22Rv1 (cell line): ENCODE measurements at regions not wholly inside any gene's neighbourhood (a gene's known extent, or its start where the extent isn't known, plus 50 kb on each side); places are given as distances from the start of the nearest gene placed in this dataset.

ENCODE experiments used
- H3K27ac ChIP-seq: fragments of 450-650 bp; 2 replicates; pipeline ENCODE4 v1.5.1; 2017
- ZFX ChIP-seq: fragments of 450-650 bp; IDR thresholded peaks from 2 replicates; pipeline ENCODE4 v1.6.1; 2017; ENCODE audit warnings: antibody characterized with exemption, borderline replicate concordance
- TF ChIP-seq, protein P1 (sequence below): fragments of 450-650 bp; IDR thresholded peaks from 2 replicates; pipeline ENCODE4 v1.5.1; 2017; ENCODE audit warnings: mild to moderate bottlenecking

DNA sequence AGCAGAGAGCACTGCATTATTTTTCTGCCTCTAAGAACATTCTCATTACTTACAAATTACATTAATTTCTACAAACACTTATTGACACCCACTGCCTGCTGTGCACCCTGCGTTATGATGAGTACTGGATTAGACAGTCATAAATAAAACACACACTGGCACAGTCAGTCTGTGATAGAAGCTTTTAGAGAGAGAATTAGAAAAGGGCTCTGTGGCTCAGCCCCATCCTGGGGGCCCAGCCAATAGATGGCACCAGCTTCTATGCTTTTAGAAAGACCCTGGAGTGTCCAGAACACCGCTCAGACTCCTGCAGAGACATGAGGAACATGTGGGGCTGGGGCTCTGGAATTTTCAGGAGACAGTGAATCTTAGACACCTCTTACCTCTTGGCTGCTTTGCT is 61.0 kb upstream of the RAPGEF1 start:
- no peak for TF ChIP-seq ZFX
- TF ChIP-seq, protein P1, sequence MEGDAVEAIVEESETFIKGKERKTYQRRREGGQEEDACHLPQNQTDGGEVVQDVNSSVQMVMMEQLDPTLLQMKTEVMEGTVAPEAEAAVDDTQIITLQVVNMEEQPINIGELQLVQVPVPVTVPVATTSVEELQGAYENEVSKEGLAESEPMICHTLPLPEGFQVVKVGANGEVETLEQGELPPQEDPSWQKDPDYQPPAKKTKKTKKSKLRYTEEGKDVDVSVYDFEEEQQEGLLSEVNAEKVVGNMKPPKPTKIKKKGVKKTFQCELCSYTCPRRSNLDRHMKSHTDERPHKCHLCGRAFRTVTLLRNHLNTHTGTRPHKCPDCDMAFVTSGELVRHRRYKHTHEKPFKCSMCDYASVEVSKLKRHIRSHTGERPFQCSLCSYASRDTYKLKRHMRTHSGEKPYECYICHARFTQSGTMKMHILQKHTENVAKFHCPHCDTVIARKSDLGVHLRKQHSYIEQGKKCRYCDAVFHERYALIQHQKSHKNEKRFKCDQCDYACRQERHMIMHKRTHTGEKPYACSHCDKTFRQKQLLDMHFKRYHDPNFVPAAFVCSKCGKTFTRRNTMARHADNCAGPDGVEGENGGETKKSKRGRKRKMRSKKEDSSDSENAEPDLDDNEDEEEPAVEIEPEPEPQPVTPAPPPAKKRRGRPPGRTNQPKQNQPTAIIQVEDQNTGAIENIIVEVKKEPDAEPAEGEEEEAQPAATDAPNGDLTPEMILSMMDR, result no peak
- no peak overlapping the region for H3K27ac ChIP-seq

DNA sequence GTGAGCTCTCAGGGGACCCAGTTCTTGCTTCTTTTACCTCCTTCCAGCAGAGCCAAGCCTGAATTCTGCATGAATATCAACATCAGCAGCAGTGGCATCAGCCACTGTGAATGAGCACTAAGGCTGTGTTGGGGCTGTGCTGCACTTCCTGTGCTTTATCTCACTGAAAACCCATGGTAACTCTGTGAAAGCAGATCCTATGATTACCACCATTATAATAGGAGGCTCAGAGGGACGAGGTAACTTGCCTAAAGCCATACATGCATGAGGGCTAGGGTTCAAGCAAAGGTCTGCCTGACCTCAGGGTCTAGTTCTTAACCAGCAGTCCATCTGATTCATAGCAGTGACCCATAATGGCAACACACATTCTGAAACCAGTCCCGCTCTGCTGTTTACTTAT is 60.5 kb upstream of the RAPGEF1 start:
- TF ChIP-seq ZFX, result no peak
- TF ChIP-seq, protein P1, result no peak
- H3K27ac ChIP-seq, result no peak overlapping the region

DNA sequence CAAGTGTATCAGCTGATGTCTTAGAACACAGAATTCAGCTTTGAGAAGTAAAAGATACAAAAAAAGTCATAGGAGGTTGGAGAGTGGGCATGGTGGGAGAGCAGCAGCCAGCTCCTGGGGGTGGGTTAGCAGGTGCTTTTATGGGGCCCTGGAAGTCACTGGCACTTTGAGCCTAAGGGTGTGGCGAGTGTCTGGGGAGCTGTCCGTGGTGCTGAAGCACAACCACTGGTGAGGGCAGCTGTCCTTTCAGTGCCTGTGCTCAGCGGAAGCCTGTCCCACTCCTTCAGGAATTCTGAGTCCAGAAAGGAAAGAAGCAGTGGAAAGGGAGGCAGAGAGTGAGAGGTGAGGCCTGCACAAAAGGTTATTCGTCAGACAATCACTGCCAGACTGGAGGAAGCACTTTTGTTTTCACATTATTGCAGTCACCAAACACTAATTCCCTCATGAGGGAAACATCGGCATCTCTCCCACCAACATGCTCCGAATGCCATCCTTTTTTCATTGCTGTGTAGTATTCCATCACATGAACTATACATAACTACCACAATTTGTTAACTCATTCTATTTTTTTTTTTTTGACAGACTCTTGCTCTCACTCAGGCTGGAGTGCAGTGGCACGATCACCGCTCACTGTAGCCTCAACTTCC is 59.4 kb upstream of the RAPGEF1 start:
- H3K27ac ChIP-seq, result no peak overlapping the region
- TF ChIP-seq ZFX, result no peak
- TF ChIP-seq, protein P1, result no peak

DNA sequence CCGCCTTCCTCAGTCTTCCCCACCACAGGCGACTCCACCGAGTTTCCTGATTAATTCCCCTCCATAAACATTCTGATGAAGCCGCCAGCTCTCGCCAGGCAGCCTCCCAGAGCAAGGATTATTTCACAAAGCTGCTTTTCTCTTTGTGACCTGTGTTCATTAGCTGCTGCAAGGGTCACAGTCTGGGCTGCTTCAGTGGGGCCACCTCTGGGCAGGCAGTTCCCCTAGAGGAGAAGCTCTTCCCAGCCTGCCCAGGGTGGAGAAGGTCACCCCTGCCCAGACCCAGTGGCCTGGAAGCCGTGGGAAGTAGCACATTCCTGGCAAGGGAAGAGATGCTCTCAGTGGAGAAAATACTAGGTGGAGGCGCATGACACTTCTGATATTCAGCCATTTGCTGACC is 58.4 kb upstream of the RAPGEF1 start:
- no peak for TF ChIP-seq ZFX
- TF ChIP-seq, protein P1, result no peak
- no peak overlapping the region for H3K27ac ChIP-seq

DNA sequence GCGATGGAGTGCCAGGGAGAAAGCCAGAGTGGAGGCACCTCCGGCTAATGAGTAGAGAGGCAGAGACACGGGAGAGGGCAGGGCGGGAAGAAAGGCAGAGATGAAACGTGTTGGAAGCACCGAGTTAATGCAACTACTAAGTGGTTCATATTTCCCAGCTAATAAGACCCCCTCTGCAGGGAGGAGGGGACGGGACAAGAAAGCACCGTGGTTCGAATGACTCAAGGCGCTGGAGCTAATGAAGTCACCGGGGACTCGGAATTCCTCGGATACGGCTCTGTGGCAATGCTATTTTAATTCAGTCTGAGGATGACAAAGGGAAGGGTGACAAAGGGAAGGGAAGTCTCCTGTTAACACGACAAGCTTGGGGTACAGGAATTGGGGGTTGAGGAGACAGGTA is 54.5 kb upstream of the RAPGEF1 start:
- H3K27ac ChIP-seq, result no peak overlapping the region
- TF ChIP-seq, protein P1, result no peak
- TF ChIP-seq ZFX, result no peak

DNA sequence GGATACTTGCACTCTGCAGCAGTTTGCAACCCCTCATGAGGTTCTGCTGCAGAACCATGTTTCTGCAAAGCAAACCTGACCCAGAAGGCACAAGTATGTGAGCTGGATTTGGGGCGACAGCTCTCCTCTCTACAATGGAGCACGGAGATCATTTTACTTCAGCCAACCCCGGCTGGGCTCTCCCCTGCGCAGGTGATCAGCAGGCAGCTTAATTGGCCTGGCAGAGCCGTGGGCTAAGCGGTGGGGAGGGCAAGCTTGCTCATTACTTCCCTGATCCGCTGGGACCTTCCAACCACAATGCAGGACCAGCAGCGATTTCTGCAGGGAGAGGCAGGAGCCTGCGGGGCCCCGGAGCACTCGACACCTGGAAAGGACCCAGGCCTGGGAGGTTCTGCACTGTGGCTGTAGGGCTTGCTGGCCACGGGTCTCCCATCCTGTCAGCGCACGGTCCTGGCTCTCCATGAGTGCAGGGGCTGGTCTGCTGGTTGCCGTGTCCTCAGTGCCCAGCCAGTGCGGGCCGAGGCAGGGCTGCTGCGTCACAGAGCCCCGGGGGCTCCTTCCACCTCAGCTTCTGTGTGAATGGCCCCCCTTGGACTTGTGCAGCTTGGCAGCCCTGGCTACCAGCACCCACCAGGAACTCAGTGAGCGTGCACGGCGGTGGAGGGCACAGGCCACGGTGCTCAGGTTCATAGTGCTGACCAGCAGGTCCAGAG is 51.8 kb upstream of the RAPGEF1 start:
- H3K27ac ChIP-seq, result no peak overlapping the region
- TF ChIP-seq, protein P1, result no peak
- TF ChIP-seq ZFX, result no peak
